ENCODE measurements at regions not wholly inside any gene's neighbourhood (a gene's known extent, or its start where the extent isn't known, plus 50 kb on each side); places are given as distances from the start of the nearest gene placed in this dataset.

- no peak overlapping the region for H2AK5ac ChIP-seq (ENCODE audit: low read length)
- no peak overlapping the region for H4K8ac ChIP-seq (ENCODE audit: low read depth, low read length)
- H3K79me1 ChIP-seq (ENCODE audit: low read length): no peaks in the 10 kb centered on the region
- no peaks in the 10 kb centered on the region for H3K36me3 ChIP-seq (ENCODE audit: control insufficient read depth, insufficient read depth, low read length)
- H3K56ac ChIP-seq (ENCODE audit: low read length): no peak overlapping the region
- no peaks in the 10 kb centered on the region for H3K4me1 ChIP-seq (ENCODE audit: control insufficient read depth, low read depth, low read length)
- no peak overlapping the region for H4K5ac ChIP-seq (ENCODE audit: low read length)
- H2BK5ac ChIP-seq (ENCODE audit: low read length): no peak overlapping the region
- H3K23ac ChIP-seq (ENCODE audit: low read length): no peak overlapping the region
- H3K4me2 ChIP-seq (ENCODE audit: low read length): no peak overlapping the region
- H3K9ac ChIP-seq (ENCODE audit: low read length): no peak overlapping the region
- H2BK15ac ChIP-seq (replicated peaks; ENCODE audit: low read depth): no peak overlapping the region
- no CpG with 5 or more reads among the region's 8 CpGs for WGBS (ENCODE audit: extremely low coverage, insufficient coverage, low lambda C conversion rate)
- no peaks in the 10 kb centered on the region for H3K79me2 ChIP-seq (ENCODE audit: control insufficient read depth, insufficient read depth, low read length)
- H2BK120ac ChIP-seq (ENCODE audit: low read depth, low read length): no peak overlapping the region
- no peak overlapping the region for H3K18ac ChIP-seq (ENCODE audit: low read length)
- H3K4me3 ChIP-seq (ENCODE audit: low read length): no peak overlapping the region
- H3K4ac ChIP-seq (ENCODE audit: low read depth, low read length): no peak overlapping the region
- H3K27me3 ChIP-seq (ENCODE audit: insufficient read depth, low read length, poor library complexity): no peaks in the 10 kb centered on the region
- no peak for DNase-seq
- no peak overlapping the region for H3K27ac ChIP-seq (ENCODE audit: low read depth, low read length)
Measured at GRCh38 chr22:27596133-27596870, 205.3 kb downstream of the MN1 start.

- no peaks in the 10 kb centered on the region for H3K27me3 ChIP-seq (ENCODE audit: insufficient read depth, low read length, poor library complexity)
- H3K23ac ChIP-seq (ENCODE audit: low read length): no peak overlapping the region
- no peak overlapping the region for H3K4ac ChIP-seq (ENCODE audit: low read depth, low read length)
- H4K8ac ChIP-seq (ENCODE audit: low read depth, low read length): no peak overlapping the region
- no peak overlapping the region for H2BK15ac ChIP-seq (replicated peaks; ENCODE audit: low read depth)
- H2BK120ac ChIP-seq (ENCODE audit: low read depth, low read length): no peak overlapping the region
- no peak overlapping the region for H3K9ac ChIP-seq (ENCODE audit: low read length)
- peak; percentile 62 for DNase-seq
- H3K36me3 ChIP-seq (ENCODE audit: control insufficient read depth, insufficient read depth, low read length): no peaks in the 10 kb centered on the region
- no peak overlapping the region for H3K4me2 ChIP-seq (ENCODE audit: low read length)
- H4K5ac ChIP-seq (ENCODE audit: low read length): no peak overlapping the region
- H3K4me3 ChIP-seq (ENCODE audit: low read length): no peak overlapping the region
- no peak overlapping the region for H3K56ac ChIP-seq (ENCODE audit: low read length)
- H2BK5ac ChIP-seq (ENCODE audit: low read length): no peak overlapping the region
- H3K4me1 ChIP-seq (ENCODE audit: control insufficient read depth, low read depth, low read length): no peaks in the 10 kb centered on the region
- no peak overlapping the region for H3K27ac ChIP-seq (ENCODE audit: low read depth, low read length)
- H3K79me2 ChIP-seq (ENCODE audit: control insufficient read depth, insufficient read depth, low read length): no peaks in the 10 kb centered on the region
- WGBS (ENCODE audit: extremely low coverage, insufficient coverage, low lambda C conversion rate): no CpG with 5 or more reads among the region's 1 CpG
- H3K18ac ChIP-seq (ENCODE audit: low read length): no peak overlapping the region
- H3K79me1 ChIP-seq (ENCODE audit: low read length): no peaks in the 10 kb centered on the region
- no peak overlapping the region for H2AK5ac ChIP-seq (ENCODE audit: low read length)
Measured at GRCh38 chr22:27597703-27598444, 203.7 kb downstream of the MN1 start.

- no peak overlapping the region for H2BK5ac ChIP-seq (ENCODE audit: low read length)
- H3K36me3 ChIP-seq (ENCODE audit: control insufficient read depth, insufficient read depth, low read length): no peaks in the 10 kb centered on the region
- no peak overlapping the region for H3K56ac ChIP-seq (ENCODE audit: low read length)
- H2BK120ac ChIP-seq (ENCODE audit: low read depth, low read length): no peak overlapping the region
- H3K18ac ChIP-seq (ENCODE audit: low read length): no peak overlapping the region
- H3K4ac ChIP-seq (ENCODE audit: low read depth, low read length): no peak overlapping the region
- H2AK5ac ChIP-seq (ENCODE audit: low read length): no peak overlapping the region
- H3K23ac ChIP-seq (ENCODE audit: low read length): no peak overlapping the region
- H3K27ac ChIP-seq (ENCODE audit: low read depth, low read length): no peak overlapping the region
- WGBS (ENCODE audit: extremely low coverage, insufficient coverage, low lambda C conversion rate): no CpG with 5 or more reads among the region's 1 CpG
- no peaks in the 10 kb centered on the region for H3K4me1 ChIP-seq (ENCODE audit: control insufficient read depth, low read depth, low read length)
- H3K4me2 ChIP-seq (ENCODE audit: low read length): no peak overlapping the region
- H4K5ac ChIP-seq (ENCODE audit: low read length): no peak overlapping the region
- no peaks in the 10 kb centered on the region for H3K79me2 ChIP-seq (ENCODE audit: control insufficient read depth, insufficient read depth, low read length)
- H2BK15ac ChIP-seq (replicated peaks; ENCODE audit: low read depth): no peak overlapping the region
- H3K27me3 ChIP-seq (ENCODE audit: insufficient read depth, low read length, poor library complexity): no peaks in the 10 kb centered on the region
- no peak overlapping the region for H3K9ac ChIP-seq (ENCODE audit: low read length)
- H3K4me3 ChIP-seq (ENCODE audit: low read length): no peak overlapping the region
- DNase-seq: no peak
- no peaks in the 10 kb centered on the region for H3K79me1 ChIP-seq (ENCODE audit: low read length)
- no peak overlapping the region for H4K8ac ChIP-seq (ENCODE audit: low read depth, low read length)
Measured at GRCh38 chr22:27598792-27599191, 202.8 kb downstream of the MN1 start.

- H3K23ac ChIP-seq (ENCODE audit: low read length): no peak overlapping the region
- H4K5ac ChIP-seq (ENCODE audit: low read length): no peak overlapping the region
- H3K36me3 ChIP-seq (ENCODE audit: control insufficient read depth, insufficient read depth, low read length): no peaks in the 10 kb centered on the region
- H3K27ac ChIP-seq (ENCODE audit: low read depth, low read length): no peak overlapping the region
- WGBS (ENCODE audit: extremely low coverage, insufficient coverage, low lambda C conversion rate): no CpG with 5 or more reads among the region's 9 CpGs
- H3K18ac ChIP-seq (ENCODE audit: low read length): no peak overlapping the region
- no peak overlapping the region for H3K4ac ChIP-seq (ENCODE audit: low read depth, low read length)
- no peak overlapping the region for H3K4me3 ChIP-seq (ENCODE audit: low read length)
- H4K8ac ChIP-seq (ENCODE audit: low read depth, low read length): no peak overlapping the region
- H3K4me2 ChIP-seq (ENCODE audit: low read length): no peak overlapping the region
- no peak for DNase-seq
- H3K79me2 ChIP-seq (ENCODE audit: control insufficient read depth, insufficient read depth, low read length): no peaks in the 10 kb centered on the region
- no peaks in the 10 kb centered on the region for H3K4me1 ChIP-seq (ENCODE audit: control insufficient read depth, low read depth, low read length)
- H3K79me1 ChIP-seq (ENCODE audit: low read length): no peaks in the 10 kb centered on the region
- H2BK120ac ChIP-seq (ENCODE audit: low read depth, low read length): no peak overlapping the region
- H3K27me3 ChIP-seq (ENCODE audit: insufficient read depth, low read length, poor library complexity): no peaks in the 10 kb centered on the region
- H3K56ac ChIP-seq (ENCODE audit: low read length): no peak overlapping the region
- no peak overlapping the region for H2BK15ac ChIP-seq (replicated peaks; ENCODE audit: low read depth)
- no peak overlapping the region for H2AK5ac ChIP-seq (ENCODE audit: low read length)
- no peak overlapping the region for H3K9ac ChIP-seq (ENCODE audit: low read length)
- no peak overlapping the region for H2BK5ac ChIP-seq (ENCODE audit: low read length)
Measured at GRCh38 chr22:27601195-27601594, 200.4 kb downstream of the MN1 start.

- no peak overlapping the region for H3K4me3 ChIP-seq (ENCODE audit: low read length)
- WGBS (ENCODE audit: extremely low coverage, insufficient coverage, low lambda C conversion rate): no CpG with 5 or more reads among the region's 6 CpGs
- H3K18ac ChIP-seq (ENCODE audit: low read length): no peak overlapping the region
- no peak overlapping the region for H4K5ac ChIP-seq (ENCODE audit: low read length)
- H2BK120ac ChIP-seq (ENCODE audit: low read depth, low read length): no peak overlapping the region
- H4K8ac ChIP-seq (ENCODE audit: low read depth, low read length): no peak overlapping the region
- no peak overlapping the region for H2BK15ac ChIP-seq (replicated peaks; ENCODE audit: low read depth)
- no peaks in the 10 kb centered on the region for H3K4me1 ChIP-seq (ENCODE audit: control insufficient read depth, low read depth, low read length)
- DNase-seq: no peak
- H3K27me3 ChIP-seq (ENCODE audit: insufficient read depth, low read length, poor library complexity): no peaks in the 10 kb centered on the region
- no peaks in the 10 kb centered on the region for H3K79me2 ChIP-seq (ENCODE audit: control insufficient read depth, insufficient read depth, low read length)
- H2AK5ac ChIP-seq (ENCODE audit: low read length): no peak overlapping the region
- no peak overlapping the region for H3K27ac ChIP-seq (ENCODE audit: low read depth, low read length)
- H3K79me1 ChIP-seq (ENCODE audit: low read length): no peaks in the 10 kb centered on the region
- no peak overlapping the region for H3K9ac ChIP-seq (ENCODE audit: low read length)
- H2BK5ac ChIP-seq (ENCODE audit: low read length): no peak overlapping the region
- H3K36me3 ChIP-seq (ENCODE audit: control insufficient read depth, insufficient read depth, low read length): no peaks in the 10 kb centered on the region
- no peak overlapping the region for H3K4ac ChIP-seq (ENCODE audit: low read depth, low read length)
- no peak overlapping the region for H3K56ac ChIP-seq (ENCODE audit: low read length)
- no peak overlapping the region for H3K23ac ChIP-seq (ENCODE audit: low read length)
- no peak overlapping the region for H3K4me2 ChIP-seq (ENCODE audit: low read length)
Measured at GRCh38 chr22:27602390-27602789, 199.2 kb downstream of the MN1 start.

Measured in mesendoderm (in vitro differentiated cells).